ENCODE measurements at regions not wholly inside any gene's neighbourhood (a gene's known extent, or its start where the extent isn't known, plus 50 kb on each side); places are given as distances from the start of the nearest gene placed in this dataset.
A peak's percentile ranks its signal among the peaks of the same experiment; 100 is the strongest.

DNA sequence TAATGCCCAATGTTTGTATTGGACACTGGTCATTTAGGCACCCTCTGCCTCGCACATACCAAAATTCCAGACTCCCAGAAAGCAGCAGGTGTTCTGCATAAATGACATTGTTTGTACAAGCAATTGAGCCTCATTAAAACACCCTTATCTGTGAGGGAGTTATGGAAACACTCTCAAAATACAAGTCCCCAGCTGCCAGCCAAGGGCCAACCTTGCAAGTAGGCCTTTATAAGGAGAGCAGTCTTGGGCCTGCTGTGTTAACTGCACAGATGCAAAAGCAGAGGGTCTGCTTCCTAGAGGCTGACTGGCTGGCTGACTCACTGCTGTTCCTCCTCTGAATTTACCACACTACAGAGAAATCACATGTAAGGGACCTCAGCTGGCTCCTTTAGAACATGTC, 150.4 kb upstream of the HMGN3 start:
- Mint-ChIP-seq H3K9me3 (ENCODE audit: low read depth) (no peaks in the 10 kb centered on the region), H3K4me3 (ENCODE audit: low read depth) (no peak overlapping the region), H3K27ac (peak overlapping the region; percentile 22), H3K4me1 (ENCODE audit: low read depth) (peaks cover 17% of the 10 kb centered on the region), H3K36me3 (ENCODE audit: insufficient read depth) (no peaks in the 10 kb centered on the region), H3K27me3 (no peaks in the 10 kb centered on the region)
- TF ChIP-seq, protein P1, sequence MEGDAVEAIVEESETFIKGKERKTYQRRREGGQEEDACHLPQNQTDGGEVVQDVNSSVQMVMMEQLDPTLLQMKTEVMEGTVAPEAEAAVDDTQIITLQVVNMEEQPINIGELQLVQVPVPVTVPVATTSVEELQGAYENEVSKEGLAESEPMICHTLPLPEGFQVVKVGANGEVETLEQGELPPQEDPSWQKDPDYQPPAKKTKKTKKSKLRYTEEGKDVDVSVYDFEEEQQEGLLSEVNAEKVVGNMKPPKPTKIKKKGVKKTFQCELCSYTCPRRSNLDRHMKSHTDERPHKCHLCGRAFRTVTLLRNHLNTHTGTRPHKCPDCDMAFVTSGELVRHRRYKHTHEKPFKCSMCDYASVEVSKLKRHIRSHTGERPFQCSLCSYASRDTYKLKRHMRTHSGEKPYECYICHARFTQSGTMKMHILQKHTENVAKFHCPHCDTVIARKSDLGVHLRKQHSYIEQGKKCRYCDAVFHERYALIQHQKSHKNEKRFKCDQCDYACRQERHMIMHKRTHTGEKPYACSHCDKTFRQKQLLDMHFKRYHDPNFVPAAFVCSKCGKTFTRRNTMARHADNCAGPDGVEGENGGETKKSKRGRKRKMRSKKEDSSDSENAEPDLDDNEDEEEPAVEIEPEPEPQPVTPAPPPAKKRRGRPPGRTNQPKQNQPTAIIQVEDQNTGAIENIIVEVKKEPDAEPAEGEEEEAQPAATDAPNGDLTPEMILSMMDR (IDR thresholded peaks at IDR 0.05; ENCODE audit: unreplicated experiment) = no peak
- DNase-seq (ENCODE audit: low spot score, unreplicated experiment) = no peak

DNA sequence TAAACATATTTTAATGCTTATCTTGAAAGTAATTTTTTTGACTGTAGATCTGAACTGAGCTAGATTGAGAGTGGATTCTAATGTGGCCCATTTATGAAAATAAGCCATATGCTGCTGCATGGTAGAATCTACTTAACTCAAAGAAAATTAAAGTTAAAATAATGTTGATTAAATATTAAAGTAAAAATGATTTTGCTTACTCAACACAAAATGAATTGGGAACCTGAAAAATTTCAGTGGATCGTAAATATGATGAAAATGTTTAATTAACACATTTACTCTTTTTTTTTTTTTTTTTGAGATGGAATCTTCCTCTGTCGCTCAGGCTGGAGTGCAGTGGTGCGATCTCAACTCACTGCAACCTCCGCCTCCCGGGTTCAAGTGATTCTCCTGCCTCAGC, 144.5 kb upstream of the HMGN3 start:
- Mint-ChIP-seq H3K4me3 (ENCODE audit: low read depth) (no peak overlapping the region), H3K36me3 (ENCODE audit: insufficient read depth) (no peaks in the 10 kb centered on the region), H3K9me3 (ENCODE audit: low read depth) (no peaks in the 10 kb centered on the region), H3K27me3 (no peaks in the 10 kb centered on the region), H3K27ac (no peak overlapping the region), H3K4me1 (ENCODE audit: low read depth) (peaks cover 12% of the 10 kb centered on the region)
- DNase-seq (ENCODE audit: low spot score, unreplicated experiment) = no peak
- TF ChIP-seq, protein P1 (IDR thresholded peaks at IDR 0.05; ENCODE audit: unreplicated experiment) = no peak

- peaks cover 23% of the 10 kb centered on the region for H3K4me1 Mint-ChIP-seq (ENCODE audit: low read depth)
- TF ChIP-seq, protein P1 (IDR thresholded peaks at IDR 0.05; ENCODE audit: unreplicated experiment) = no peak
- peak overlapping the region; percentile 78 for H3K27ac Mint-ChIP-seq
- H3K36me3 Mint-ChIP-seq (ENCODE audit: insufficient read depth) = no peaks in the 10 kb centered on the region
- no peak for DNase-seq (ENCODE audit: low spot score, unreplicated experiment)
- peak overlapping the region; percentile 45 for H3K4me3 Mint-ChIP-seq (ENCODE audit: low read depth)
- no peaks in the 10 kb centered on the region for H3K9me3 Mint-ChIP-seq (ENCODE audit: low read depth)
- no peaks in the 10 kb centered on the region for H3K27me3 Mint-ChIP-seq
Observed at GRCh38 chr6:79377888-79378348, 143.4 kb upstream of the HMGN3 start.

GRCh38 chr6:79377047-79377446, 142.6 kb upstream of the HMGN3 start:
- H3K4me3 Mint-ChIP-seq (ENCODE audit: low read depth) = no peak overlapping the region
- TF ChIP-seq, protein P1 (IDR thresholded peaks at IDR 0.05; ENCODE audit: unreplicated experiment) = no peak
- H3K27ac Mint-ChIP-seq = no peak overlapping the region
- peaks cover 26% of the 10 kb centered on the region for H3K4me1 Mint-ChIP-seq (ENCODE audit: low read depth)
- H3K27me3 Mint-ChIP-seq = no peaks in the 10 kb centered on the region
- no peaks in the 10 kb centered on the region for H3K36me3 Mint-ChIP-seq (ENCODE audit: insufficient read depth)
- H3K9me3 Mint-ChIP-seq (ENCODE audit: low read depth) = no peaks in the 10 kb centered on the region
- no peak for DNase-seq (ENCODE audit: low spot score, unreplicated experiment)

DNA sequence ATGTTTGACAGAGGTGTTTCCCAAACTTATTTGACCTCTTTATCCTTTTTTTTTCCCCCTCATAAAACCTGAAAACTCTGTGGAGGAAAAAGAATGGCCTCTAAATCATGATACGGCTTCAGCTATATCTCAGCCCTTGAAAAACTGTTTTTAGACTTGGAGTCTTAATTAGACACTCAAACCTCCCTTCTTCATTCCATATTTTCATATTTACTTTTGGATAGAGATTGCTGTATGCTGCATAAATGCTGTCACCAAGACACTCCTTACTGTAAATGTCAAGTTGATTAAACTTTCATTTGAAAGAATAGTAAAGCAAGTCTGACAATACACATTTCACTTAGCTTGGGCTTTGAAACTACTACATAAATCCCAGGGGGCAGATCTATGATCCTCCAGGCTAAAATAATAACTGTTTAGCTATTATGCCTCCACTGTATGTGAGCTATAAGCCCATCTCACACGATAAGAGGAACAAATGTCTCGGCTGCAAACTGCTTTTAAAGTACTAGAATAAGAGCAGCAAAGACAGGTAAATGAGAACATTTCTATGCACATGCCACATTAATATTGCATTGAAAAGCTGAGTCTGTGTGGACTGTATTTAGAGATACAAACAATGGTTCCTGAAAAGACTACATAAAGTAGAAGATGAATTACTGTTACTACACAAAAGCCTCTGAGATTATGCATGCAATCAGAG, 141.3 kb upstream of the HMGN3 start:
- Mint-ChIP-seq H3K4me1 (ENCODE audit: low read depth) (peaks cover 26% of the 10 kb centered on the region), H3K9me3 (ENCODE audit: low read depth) (peaks cover under 1% of the 10 kb centered on the region), H3K36me3 (ENCODE audit: insufficient read depth) (no peaks in the 10 kb centered on the region), H3K27ac (no peak overlapping the region), H3K27me3 (no peaks in the 10 kb centered on the region), H3K4me3 (ENCODE audit: low read depth) (no peak overlapping the region)
- TF ChIP-seq, protein P1 (IDR thresholded peaks at IDR 0.05; ENCODE audit: unreplicated experiment) = no peak
- DNase-seq (ENCODE audit: low spot score, unreplicated experiment) = no peak
